B cell (primary cell): ENCODE measurements at regions not wholly inside any gene's neighbourhood (a gene's known extent, or its start where the extent isn't known, plus 50 kb on each side); places are given as distances from the start of the nearest gene placed in this dataset.

ENCODE experiments used
- CTCF ChIP-seq: fragments of 200-600 bp; IDR thresholded peaks from one replicate; pipeline ENCODE4 v1.8.0; 2022; ENCODE audit warnings: antibody characterized with exemption, mild to moderate bottlenecking
- EZH2 ChIP-seq: IDR thresholded peaks from 2 replicates; pipeline ENCODE4 v1.6.1; 2012; ENCODE audit warnings: borderline replicate concordance, low read depth, mild to moderate bottlenecking, moderate library complexity, low read length; ENCODE audit not compliant: insufficient read depth, poor library complexity, severe bottlenecking

GRCh38 chr2:138269765-138270164 lies 231.8 kb upstream of the SPOPL start:
- no peak for TF ChIP-seq CTCF
- TF ChIP-seq EZH2: no peak
